ENCODE measurements at regions not wholly inside any gene's neighbourhood (a gene's known extent, or its start where the extent isn't known, plus 50 kb on each side); places are given as distances from the start of the nearest gene placed in this dataset.

DNA sequence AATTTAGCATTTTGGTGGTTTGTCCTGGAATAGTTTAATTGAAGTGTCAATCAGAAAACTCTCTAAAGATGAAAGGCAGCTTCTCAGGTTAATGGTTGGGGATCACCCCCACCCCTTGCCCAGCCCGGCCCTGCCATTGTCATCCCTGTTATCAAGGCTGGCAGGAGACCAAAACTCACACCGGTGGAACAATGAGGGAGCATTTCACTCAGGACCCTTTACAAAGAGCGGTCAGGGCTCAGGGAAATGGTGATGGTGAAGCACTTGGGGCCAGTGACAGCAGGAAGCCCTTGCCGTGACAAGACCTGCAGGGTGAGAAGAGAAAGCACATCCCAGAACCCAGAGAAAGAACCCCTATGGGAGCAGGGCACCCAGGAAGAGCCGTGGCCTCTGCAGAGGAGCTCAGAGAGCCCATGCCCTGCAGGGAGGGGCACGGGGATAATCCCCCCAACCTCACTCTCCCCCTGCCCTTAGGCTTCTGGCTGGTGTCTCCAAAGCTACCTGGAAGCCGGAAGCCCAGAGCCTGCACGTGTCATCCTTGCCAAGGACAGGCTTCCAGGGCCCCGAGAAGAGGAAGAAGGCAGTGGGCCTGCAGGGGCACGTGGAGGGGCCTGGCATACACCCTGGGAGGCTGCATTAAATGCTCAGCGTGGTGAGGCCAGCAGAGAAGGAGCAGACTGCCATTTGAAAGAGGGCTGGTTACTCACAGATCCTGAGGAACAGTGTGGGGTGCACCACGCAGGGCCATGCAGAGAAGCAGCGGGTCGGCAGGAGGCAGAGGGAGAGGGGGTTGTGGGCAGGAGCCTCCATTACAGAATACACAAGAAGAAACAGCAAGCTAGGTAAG lies 80.6 kb upstream of the PRR20G start:
- Histone ChIP-seq H3K4me3 (ENCODE audit: low read depth, low read length) (no peak overlapping the region), H3K27ac (no peak overlapping the region), H3K27me3 (replicated peaks) (peaks cover 2% of the 10 kb centered on the region), H3K36me3 (replicated peaks) (no peaks in the 10 kb centered on the region)
- DNase-seq, result no peak
- in situ Hi-C loops (cut with HindIII; ENCODE audit: low pct_ligation_motif_present, low sequenced_read_pairs), result no loop called here
- no peak for TF ChIP-seq CTCF (IDR thresholded peaks at IDR 0.05; ENCODE audit: low read depth, low read length, missing control alignments)

DNA sequence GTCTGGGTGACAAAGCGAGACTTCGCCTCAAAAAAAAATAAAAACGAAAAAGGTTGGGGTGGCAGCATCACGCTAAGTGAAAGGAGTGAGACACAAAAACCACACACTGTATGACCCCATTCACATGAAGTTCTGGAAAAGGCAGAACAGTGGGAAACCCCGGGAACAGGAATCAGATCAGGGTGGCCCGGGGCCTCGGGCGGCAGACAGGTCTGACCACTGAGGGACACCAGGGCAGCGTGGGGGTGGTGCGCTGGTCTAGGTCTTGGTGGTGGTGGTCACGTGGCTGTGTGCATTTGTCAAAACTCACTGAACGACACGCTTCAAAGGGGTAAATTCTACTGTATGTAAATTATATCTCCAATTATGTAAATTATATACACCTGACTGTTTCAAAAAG lies 79.7 kb upstream of the PRR20G start:
- no peak for TF ChIP-seq CTCF (IDR thresholded peaks at IDR 0.05; ENCODE audit: low read depth, low read length, missing control alignments)
- no peak for DNase-seq
- in situ Hi-C loops (cut with HindIII; ENCODE audit: low pct_ligation_motif_present, low sequenced_read_pairs), result no loop called here
- Histone ChIP-seq H3K36me3 (replicated peaks) (no peaks in the 10 kb centered on the region), H3K27ac (no peak overlapping the region), H3K27me3 (replicated peaks) (peaks cover 2% of the 10 kb centered on the region), H3K4me3 (ENCODE audit: low read depth, low read length) (no peak overlapping the region)

GRCh38 chr3:127366383-127366782 lies 78.5 kb upstream of the PRR20G start:
- no peak for DNase-seq
- Histone ChIP-seq H3K4me3 (ENCODE audit: low read depth, low read length) (no peak overlapping the region), H3K36me3 (replicated peaks) (no peaks in the 10 kb centered on the region), H3K27me3 (replicated peaks) (peaks cover 2% of the 10 kb centered on the region), H3K27ac (no peak overlapping the region)
- TF ChIP-seq CTCF (IDR thresholded peaks at IDR 0.05; ENCODE audit: low read depth, low read length, missing control alignments), result peak; percentile 44
- in situ Hi-C loops (cut with HindIII; ENCODE audit: low pct_ligation_motif_present, low sequenced_read_pairs), result no loop called here

GRCh38 chr3:127365163-127365798 lies 77.4 kb upstream of the PRR20G start:
- H3K27me3 ChIP-seq (replicated peaks), result peaks cover 2% of the 10 kb centered on the region
- no peak for DNase-seq
- H3K27ac ChIP-seq, result no peak overlapping the region
- H3K4me3 ChIP-seq (ENCODE audit: low read depth, low read length), result no peak overlapping the region
- no peaks in the 10 kb centered on the region for H3K36me3 ChIP-seq (replicated peaks)
- no peak for TF ChIP-seq CTCF (IDR thresholded peaks at IDR 0.05; ENCODE audit: low read depth, low read length, missing control alignments)
- in situ Hi-C loops (cut with HindIII; ENCODE audit: low pct_ligation_motif_present, low sequenced_read_pairs), result no loop called here

DNA sequence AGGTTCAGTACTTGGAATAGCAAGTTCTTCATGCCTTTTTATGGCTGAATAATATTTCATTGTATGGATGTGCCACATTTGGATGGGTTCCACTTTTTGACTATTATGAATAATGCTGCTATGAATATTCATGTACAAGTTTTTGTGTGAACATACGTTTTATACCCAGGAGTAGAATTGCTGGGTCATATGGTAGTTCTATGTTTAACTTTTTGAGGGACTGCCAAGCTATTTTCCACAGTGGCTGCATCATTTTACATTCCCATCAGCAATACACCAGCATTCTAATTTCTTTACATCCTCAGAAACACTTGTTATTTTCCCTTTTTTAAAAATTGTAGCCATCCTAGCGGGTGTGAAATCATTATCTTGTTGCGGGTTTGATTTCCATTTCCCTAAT lies 76.0 kb upstream of the PRR20G start:
- Histone ChIP-seq H3K4me3 (ENCODE audit: low read depth, low read length) (no peak overlapping the region), H3K36me3 (replicated peaks) (no peaks in the 10 kb centered on the region), H3K27me3 (replicated peaks) (peaks cover 2% of the 10 kb centered on the region), H3K27ac (no peak overlapping the region)
- no peak for TF ChIP-seq CTCF (IDR thresholded peaks at IDR 0.05; ENCODE audit: low read depth, low read length, missing control alignments)
- no peak for DNase-seq
- in situ Hi-C loops (cut with HindIII; ENCODE audit: low pct_ligation_motif_present, low sequenced_read_pairs), result no loop called here
